ENCODE measurements at regions not wholly inside any gene's neighbourhood (a gene's known extent, or its start where the extent isn't known, plus 50 kb on each side); places are given as distances from the start of the nearest gene placed in this dataset.

- TF ChIP-seq ZNF317 (CRISPR knock-in tag; IDR thresholded peaks at IDR 0.05; ENCODE audit: borderline replicate concordance, low read depth) (no peak), JAZF1 (CRISPR knock-in tag; IDR thresholded peaks at IDR 0.05) (no peak), PREB (CRISPR knock-in tag; IDR thresholded peaks at IDR 0.05; ENCODE audit: borderline replicate concordance) (no peak), GABPB1 (CRISPR knock-in tag; IDR thresholded peaks at IDR 0.05) (no peak), GRHL2 (CRISPR knock-in tag; IDR thresholded peaks at IDR 0.05; ENCODE audit: insufficient replicate concordance, severe bottlenecking) (no peak), RORB (CRISPR knock-in tag; IDR thresholded peaks at IDR 0.05) (no peak), NR1H2 (CRISPR knock-in tag; IDR thresholded peaks at IDR 0.05) (no peak), ESRRA (CRISPR knock-in tag; IDR thresholded peaks at IDR 0.05; ENCODE audit: borderline replicate concordance) (no peak), ZNF232 (CRISPR knock-in tag; IDR thresholded peaks at IDR 0.05) (no peak), ATF1 (CRISPR knock-in tag; IDR thresholded peaks at IDR 0.05) (no peak), RELA (CRISPR knock-in tag; IDR thresholded peaks at IDR 0.05; ENCODE audit: borderline replicate concordance) (no peak)
- Mint-ChIP-seq H3K36me3 (no peaks in the 10 kb centered on the region), H3K9me3 (peaks cover 2% of the 10 kb centered on the region), H3K27me3 (ENCODE audit: low read depth) (no peaks in the 10 kb centered on the region; the same call in 1 of the 2 replicates), H3K4me3 (no peak overlapping the region), H3K4me1 (peaks cover 34% of the 10 kb centered on the region), H3K27ac (no peak overlapping the region)
- CTCF ChIA-PET, result interaction anchor here (0.5 kb wide), 1 partner anchor 719 kb away, joined by 3 read pairs; no protein-coding TSS in a partner anchor
- no peak for DNase-seq (ENCODE audit: low spot score)
- POLR2A ChIA-PET, result no interaction called here
- ATAC-seq, result no peak
These were observed 100.9 kb upstream of the DPT start for GRCh38 chr1:168829876-168830275.

- H3K36me3 Mint-ChIP-seq, result no peaks in the 10 kb centered on the region
- H3K27me3 Mint-ChIP-seq (ENCODE audit: low read depth), result no peaks in the 10 kb centered on the region
- H3K9me3 Mint-ChIP-seq, result peaks cover 3% of the 10 kb centered on the region
- no peak overlapping the region for H3K27ac Mint-ChIP-seq
- ATAC-seq (no peak), DNase-seq (ENCODE audit: low spot score) (no peak)
- TF ChIP-seq EMX1 (CRISPR knock-in tag; IDR thresholded peaks at IDR 0.05) (no peak), PRRX2 (CRISPR knock-in tag; IDR thresholded peaks at IDR 0.05) (no peak), AFF4 (CRISPR knock-in tag; IDR thresholded peaks at IDR 0.05; ENCODE audit: borderline replicate concordance) (no peak), ZNF425 (CRISPR knock-in tag; conservative IDR thresholded peaks at IDR 0.05) (no peak), NFE2L1 (CRISPR knock-in tag; IDR thresholded peaks at IDR 0.05) (no peak), ATF2 (CRISPR knock-in tag; IDR thresholded peaks at IDR 0.05; ENCODE audit: borderline replicate concordance, low read depth) (no peak), SMAD3 (CRISPR knock-in tag; IDR thresholded peaks at IDR 0.05; ENCODE audit: borderline replicate concordance) (no peak), ZNF532 (CRISPR knock-in tag; IDR thresholded peaks at IDR 0.05; ENCODE audit: borderline replicate concordance) (no peak), E2F4 (CRISPR knock-in tag; IDR thresholded peaks at IDR 0.05; ENCODE audit: borderline replicate concordance, low read depth) (no peak), CREB1 (CRISPR knock-in tag; IDR thresholded peaks at IDR 0.05) (no peak), ELF4 (CRISPR knock-in tag; IDR thresholded peaks at IDR 0.05; ENCODE audit: low read depth) (no peak), HMGA2 (CRISPR knock-in tag; IDR thresholded peaks at IDR 0.05) (no peak)
- POLR2A ChIA-PET, result no interaction called here
- peaks cover 34% of the 10 kb centered on the region for H3K4me1 Mint-ChIP-seq
- no peak overlapping the region for H3K4me3 Mint-ChIP-seq
- CTCF ChIA-PET, result no interaction called here
These were observed 101.6 kb upstream of the DPT start for GRCh38 chr1:168830562-168830961.
